KMS-11 (cell line): ENCODE measurements at regions not wholly inside any gene's neighbourhood (a gene's known extent, or its start where the extent isn't known, plus 50 kb on each side); places are given as distances from the start of the nearest gene placed in this dataset.

ENCODE experiments used
- H2AFZ ChIP-seq: fragments of 200-600 bp; sonication (generic); 2 replicates; pipeline ENCODE4 v1.6.1; 2016; ENCODE audit warnings: antibody characterized with exemption, mixed run types, low read depth
- H3K27ac ChIP-seq: fragments of 200-600 bp; sonication (generic); 2 replicates; pipeline ENCODE4 v1.6.1; 2016; ENCODE audit warnings: mild to moderate bottlenecking, mixed run types
- H3K27me3 ChIP-seq: fragments of 200-600 bp; sonication (generic); 2 replicates; pipeline ENCODE4 v1.6.1; 2017; ENCODE audit warnings: mild to moderate bottlenecking, low read depth, mixed run types, moderate library complexity; ENCODE audit not compliant: insufficient read depth
- H3K36me3 ChIP-seq: fragments of 200-600 bp; sonication (generic); 2 replicates; pipeline ENCODE4 v1.6.1; 2017; ENCODE audit warnings: mild to moderate bottlenecking, mixed run types; ENCODE audit not compliant: insufficient read depth
- H3K4me1 ChIP-seq: fragments of 200-600 bp; sonication (generic); 2 replicates; pipeline ENCODE4 v1.6.1; 2016; ENCODE audit warnings: mild to moderate bottlenecking, low read depth, mixed run types; ENCODE audit not compliant: poor library complexity, severe bottlenecking
- H3K4me2 ChIP-seq: fragments of 200-600 bp; sonication (generic); 2 replicates; pipeline ENCODE4 v1.7.0; 2016; ENCODE audit warnings: mild to moderate bottlenecking, mixed run types
- H3K4me3 ChIP-seq: fragments of 200-600 bp; sonication (generic); IDR thresholded peaks from 2 replicates; pipeline ENCODE4 v1.6.1; 2017; ENCODE audit warnings: low read depth, low read length, mixed read lengths; ENCODE audit not compliant: insufficient read depth
- H3K79me2 ChIP-seq: fragments of 200-600 bp; sonication (generic); 2 replicates; pipeline ENCODE4 v1.6.1; 2016; ENCODE audit warnings: low read depth, mixed run types; ENCODE audit not compliant: insufficient read depth
- H3K9ac ChIP-seq: fragments of 200-600 bp; sonication (generic); 2 replicates; pipeline ENCODE4 v1.6.1; 2016; ENCODE audit warnings: mild to moderate bottlenecking, mixed run types
- H4K20me1 ChIP-seq: fragments of 200-600 bp; sonication (generic); 2 replicates; pipeline ENCODE4 v1.6.1; 2016; ENCODE audit warnings: mild to moderate bottlenecking, mixed run types; ENCODE audit not compliant: insufficient read depth
- TF ChIP-seq, protein P1 (sequence below): fragments of 200-600 bp; sonication (generic); conservative IDR thresholded peaks from 2 replicates; pipeline ENCODE4 v1.6.1; 2017; ENCODE audit warnings: low read depth, mild to moderate bottlenecking, antibody characterized with exemption, low read length, moderate library complexity, mixed read lengths

DNA sequence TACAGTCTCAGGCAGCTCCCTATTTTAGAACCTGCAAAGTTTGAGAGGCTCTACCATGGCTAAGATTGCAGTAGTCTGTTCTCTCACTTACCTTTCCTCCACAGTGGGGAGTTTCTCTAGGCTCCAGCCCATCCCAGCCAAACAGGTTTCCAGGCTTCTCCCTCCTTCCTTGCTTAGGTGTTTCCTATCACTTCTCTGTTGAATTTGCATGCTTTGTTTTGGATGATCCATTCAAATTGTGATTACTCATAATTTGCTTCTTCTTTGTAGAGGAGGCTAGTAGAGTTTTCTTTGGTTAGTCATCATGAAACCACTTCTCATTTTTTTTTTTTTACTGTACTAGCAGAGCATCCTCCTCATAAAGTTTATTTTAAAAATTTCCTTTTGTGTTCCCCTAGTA, 1242.2 kb upstream of the MIR17HG start:
- no peak overlapping the region for H3K4me2 ChIP-seq
- no peaks in the 10 kb centered on the region for H3K79me2 ChIP-seq
- no peak overlapping the region for H2AFZ ChIP-seq
- TF ChIP-seq, protein P1, sequence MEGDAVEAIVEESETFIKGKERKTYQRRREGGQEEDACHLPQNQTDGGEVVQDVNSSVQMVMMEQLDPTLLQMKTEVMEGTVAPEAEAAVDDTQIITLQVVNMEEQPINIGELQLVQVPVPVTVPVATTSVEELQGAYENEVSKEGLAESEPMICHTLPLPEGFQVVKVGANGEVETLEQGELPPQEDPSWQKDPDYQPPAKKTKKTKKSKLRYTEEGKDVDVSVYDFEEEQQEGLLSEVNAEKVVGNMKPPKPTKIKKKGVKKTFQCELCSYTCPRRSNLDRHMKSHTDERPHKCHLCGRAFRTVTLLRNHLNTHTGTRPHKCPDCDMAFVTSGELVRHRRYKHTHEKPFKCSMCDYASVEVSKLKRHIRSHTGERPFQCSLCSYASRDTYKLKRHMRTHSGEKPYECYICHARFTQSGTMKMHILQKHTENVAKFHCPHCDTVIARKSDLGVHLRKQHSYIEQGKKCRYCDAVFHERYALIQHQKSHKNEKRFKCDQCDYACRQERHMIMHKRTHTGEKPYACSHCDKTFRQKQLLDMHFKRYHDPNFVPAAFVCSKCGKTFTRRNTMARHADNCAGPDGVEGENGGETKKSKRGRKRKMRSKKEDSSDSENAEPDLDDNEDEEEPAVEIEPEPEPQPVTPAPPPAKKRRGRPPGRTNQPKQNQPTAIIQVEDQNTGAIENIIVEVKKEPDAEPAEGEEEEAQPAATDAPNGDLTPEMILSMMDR = no peak
- no peaks in the 10 kb centered on the region for H3K4me1 ChIP-seq
- no peak overlapping the region for H3K27ac ChIP-seq
- H3K27me3 ChIP-seq = no peaks in the 10 kb centered on the region
- no peaks in the 10 kb centered on the region for H4K20me1 ChIP-seq
- no peak overlapping the region for H3K9ac ChIP-seq
- H3K36me3 ChIP-seq = no peaks in the 10 kb centered on the region
- H3K4me3 ChIP-seq = no peak overlapping the region

DNA sequence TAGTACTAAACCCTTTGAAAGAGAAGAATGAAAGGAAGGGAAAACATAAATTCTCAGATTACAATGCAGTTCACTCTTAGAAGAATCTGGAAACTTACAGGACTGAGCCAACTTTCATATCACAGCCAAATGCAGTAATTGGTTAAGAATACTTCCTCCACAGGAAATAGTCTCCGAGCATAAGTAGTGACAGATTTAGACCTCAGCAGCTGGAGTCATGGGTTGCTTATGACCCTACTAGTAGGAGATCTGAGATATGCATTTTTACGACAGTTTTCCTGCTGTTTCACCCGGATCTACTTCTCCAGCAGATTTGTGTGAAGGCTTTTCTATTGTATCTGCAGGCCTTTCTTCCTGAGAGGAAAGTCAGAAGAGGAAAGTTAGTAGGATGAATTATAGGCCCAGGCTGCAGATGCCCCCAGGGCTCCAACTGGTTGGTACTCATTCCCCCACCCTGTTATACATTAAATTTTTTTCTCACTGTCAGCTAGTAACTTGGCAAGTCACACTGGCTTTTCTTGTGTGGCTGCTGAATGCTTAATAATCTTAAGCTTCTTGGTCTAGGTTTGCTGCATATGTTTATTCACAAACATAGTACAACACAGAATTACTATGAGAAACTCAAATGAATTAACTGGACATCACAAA, 1241.5 kb upstream of the MIR17HG start:
- Histone ChIP-seq H3K4me3 (no peak overlapping the region), H3K4me1 (no peaks in the 10 kb centered on the region), H3K9ac (no peak overlapping the region), H3K79me2 (no peaks in the 10 kb centered on the region), H3K27me3 (no peaks in the 10 kb centered on the region), H4K20me1 (no peaks in the 10 kb centered on the region), H3K4me2 (no peak overlapping the region), H3K27ac (no peak overlapping the region), H3K36me3 (no peaks in the 10 kb centered on the region), H2AFZ (no peak overlapping the region)
- TF ChIP-seq, protein P1 = no peak

DNA sequence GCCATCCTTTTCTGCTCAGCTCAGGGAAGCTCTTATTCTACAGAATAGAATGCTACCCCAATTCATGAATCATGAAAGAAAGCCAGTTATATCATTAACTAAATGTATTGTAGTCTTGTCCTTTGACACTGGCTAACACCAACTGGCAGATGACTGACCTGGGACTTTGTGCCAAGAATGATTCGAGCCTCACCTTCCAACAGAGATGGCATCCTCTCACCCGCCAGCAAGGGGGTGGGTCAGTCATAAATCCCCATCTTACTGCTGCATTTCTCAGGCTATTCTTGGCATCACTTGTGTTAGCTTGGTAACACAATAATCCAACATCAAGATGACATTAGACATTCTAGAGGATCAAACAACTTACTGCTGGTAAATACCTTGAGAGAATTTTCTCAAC, 1239.8 kb upstream of the MIR17HG start:
- Histone ChIP-seq H3K79me2 (no peaks in the 10 kb centered on the region), H3K4me3 (no peak overlapping the region), H4K20me1 (no peaks in the 10 kb centered on the region), H3K27ac (no peak overlapping the region), H3K36me3 (no peaks in the 10 kb centered on the region), H3K4me2 (no peak overlapping the region), H3K27me3 (no peaks in the 10 kb centered on the region), H2AFZ (no peak overlapping the region), H3K4me1 (no peaks in the 10 kb centered on the region), H3K9ac (no peak overlapping the region)
- TF ChIP-seq, protein P1 = no peak

DNA sequence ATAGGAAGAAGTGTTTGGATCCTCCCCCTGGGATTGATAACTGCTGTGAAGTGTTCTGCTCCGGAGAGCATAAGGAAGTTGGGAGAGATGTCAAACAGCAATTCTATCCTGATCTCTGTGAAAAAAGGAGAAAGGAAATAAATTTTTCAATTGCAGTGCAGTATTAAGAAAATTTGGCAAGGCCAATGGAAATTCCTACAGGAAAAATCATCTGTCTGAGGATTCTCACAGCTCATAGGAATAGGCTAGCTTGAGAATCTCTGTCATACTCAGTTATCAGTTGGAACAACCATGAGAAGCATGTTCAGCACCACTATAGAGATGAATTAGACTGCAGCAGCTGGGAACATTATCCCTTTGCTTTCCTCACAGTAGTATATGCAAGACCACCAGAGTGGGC, 1238.9 kb upstream of the MIR17HG start:
- Histone ChIP-seq H4K20me1 (no peaks in the 10 kb centered on the region), H3K4me2 (no peak overlapping the region), H3K79me2 (no peaks in the 10 kb centered on the region), H3K9ac (no peak overlapping the region), H3K4me3 (no peak overlapping the region), H3K27ac (no peak overlapping the region), H3K4me1 (no peaks in the 10 kb centered on the region), H3K36me3 (no peaks in the 10 kb centered on the region), H2AFZ (no peak overlapping the region), H3K27me3 (no peaks in the 10 kb centered on the region)
- TF ChIP-seq, protein P1 = no peak
